Vagina (tissue), 2 donors: ENCODE measurements at regions not wholly inside any gene's neighbourhood (a gene's known extent, or its start where the extent isn't known, plus 50 kb on each side); places are given as distances from the start of the nearest gene placed in this dataset.

Source experiments
- CTCF ChIP-seq, 3 experiments: fragments of 450-650 bp in 2 of 3; fragments of 200-600 bp in 1 of 3; sonication (generic) in 1 of 3; IDR thresholded peaks; one replicate each; pipeline ENCODE4 v1.5.1; 2017 to 2019; ENCODE audit warnings: antibody characterized with exemption in 3 of 3, mild to moderate bottlenecking in 2 of 3, moderate library complexity in 2 of 3
- POLR2A ChIP-seq, 2 donors: fragments of 450-650 bp; IDR thresholded peaks; one replicate each; pipeline ENCODE4 v1.6.1; 2017; ENCODE audit warnings: antibody characterized with exemption in 2 of 2, mild to moderate bottlenecking in 2 of 2, moderate library complexity in 2 of 2

GRCh38 chr4:28835501-28835900 is 1884.7 kb upstream of the PCDH7 start:
- no peak for TF ChIP-seq CTCF (IDR thresholded peaks at IDR 0.05)
- TF ChIP-seq POLR2A (IDR thresholded peaks at IDR 0.05) = no peak
